ENCODE measurements at regions not wholly inside any gene's neighbourhood (a gene's known extent, or its start where the extent isn't known, plus 50 kb on each side); places are given as distances from the start of the nearest gene placed in this dataset.
"Not testable (repeated sequence)": the region's sequence is repeated elsewhere in the genome, so short reads cannot be mapped to it uniquely, and the experiment has no call there.

DNA sequence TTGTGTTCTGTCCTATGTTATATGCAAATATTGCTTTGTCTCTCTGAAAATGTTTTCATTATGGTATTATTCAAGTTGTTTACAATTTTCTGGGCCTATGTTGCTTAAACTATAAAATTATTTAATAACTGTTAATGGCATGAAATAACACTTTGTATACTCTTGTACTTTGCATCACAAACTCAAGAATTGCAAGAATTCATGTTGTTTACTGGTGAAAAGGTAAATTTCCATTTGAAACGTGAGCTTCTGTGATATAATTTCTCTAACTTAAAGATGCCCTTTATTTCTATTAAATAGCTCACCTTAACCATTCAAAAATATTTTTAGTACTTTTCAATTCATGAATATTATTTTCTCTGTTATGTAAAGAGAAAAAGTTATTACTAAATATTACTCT, 1504.2 kb downstream of the SUCLG1 start:
- H3K4me3 ChIP-seq, result no peak overlapping the region
- H3K9me3 ChIP-seq (ENCODE audit: control insufficient read depth in 4 of 4, insufficient read depth in 3 of 4, low read length in 3 of 4), result no peaks in the 10 kb centered on the region
- DNase-seq, result no peak
- no peaks in the 10 kb centered on the region for H3K4me1 ChIP-seq (ENCODE audit: control insufficient read depth in 5 of 5, insufficient read depth in 5 of 5, low read length in 5 of 5)
- H3K9ac ChIP-seq (ENCODE audit: insufficient read depth in 1 of 2, low read length in 2 of 2), result no peak overlapping the region
- TF ChIP-seq CTCF (IDR thresholded peaks at IDR 0.05; ENCODE audit: control extremely low read depth, extremely low read depth), result no peak
- H3K27ac ChIP-seq (ENCODE audit: low read depth in 1 of 2, low read length in 1 of 2), result no peak overlapping the region
- no peaks in the 10 kb centered on the region for H3K27me3 ChIP-seq (ENCODE audit: control insufficient read depth in 3 of 3, insufficient read depth in 3 of 3, low read length in 2 of 3)
- no peaks in the 10 kb centered on the region for H3K36me3 ChIP-seq (ENCODE audit: control insufficient read depth in 4 of 4, insufficient read depth in 4 of 4, low read length in 4 of 4)
- WGBS, 2 donors, result 84 to 89% methylated on average over 1 of the region's 1 CpG
- no peak for ATAC-seq (ENCODE audit: insufficient read depth, low FRiP score)

DNA sequence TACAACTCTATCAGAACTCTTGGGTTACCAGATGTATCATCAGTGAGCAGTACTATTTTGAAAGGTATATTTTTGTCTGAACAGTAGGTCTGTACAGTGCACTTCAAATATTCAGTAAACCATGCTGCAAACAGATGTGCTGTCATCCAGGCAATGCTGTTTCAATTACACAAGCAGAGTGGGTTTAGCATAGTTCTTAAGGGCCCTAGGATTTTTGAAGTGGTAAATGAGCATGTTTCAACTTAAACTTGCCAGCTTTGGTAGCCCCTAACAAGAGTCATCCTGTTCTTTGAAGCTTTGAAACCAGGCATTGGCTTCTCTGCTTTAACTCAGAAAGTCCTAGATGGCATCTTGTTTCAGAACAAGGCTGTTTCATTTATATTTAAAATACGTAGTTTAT, 1519.9 kb downstream of the SUCLG1 start:
- ATAC-seq (ENCODE audit: insufficient read depth, low FRiP score) (no peak), DNase-seq (no peak)
- H3K9me3 ChIP-seq (ENCODE audit: control insufficient read depth in 4 of 4, insufficient read depth in 3 of 4, low read length in 3 of 4), result no peaks in the 10 kb centered on the region
- H3K4me1 ChIP-seq (ENCODE audit: control insufficient read depth in 5 of 5, insufficient read depth in 5 of 5, low read length in 5 of 5), result no peaks in the 10 kb centered on the region
- H3K27me3 ChIP-seq (ENCODE audit: control insufficient read depth in 3 of 3, insufficient read depth in 3 of 3, low read length in 2 of 3), result no peaks in the 10 kb centered on the region
- no peak overlapping the region for H3K27ac ChIP-seq (ENCODE audit: low read depth in 1 of 2, low read length in 1 of 2)
- 94 to 100% methylated on average over 1 of the region's 1 CpG for WGBS, 2 donors
- TF ChIP-seq CTCF (IDR thresholded peaks at IDR 0.05; ENCODE audit: control extremely low read depth, extremely low read depth), result no peak
- H3K36me3 ChIP-seq (ENCODE audit: control insufficient read depth in 4 of 4, insufficient read depth in 4 of 4, low read length in 4 of 4), result no peaks in the 10 kb centered on the region
- H3K9ac ChIP-seq (ENCODE audit: insufficient read depth in 1 of 2, low read length in 2 of 2), result no peak overlapping the region
- H3K4me3 ChIP-seq, result no peak overlapping the region

- not testable (repeated sequence) for H3K36me3 ChIP-seq (ENCODE audit: control insufficient read depth in 4 of 4, insufficient read depth in 4 of 4, low read length in 4 of 4); H3K9me3 ChIP-seq (ENCODE audit: control insufficient read depth in 4 of 4, insufficient read depth in 3 of 4, low read length in 3 of 4); ATAC-seq (ENCODE audit: insufficient read depth, low FRiP score); H3K9ac ChIP-seq (ENCODE audit: insufficient read depth in 1 of 2, low read length in 2 of 2); DNase-seq; H3K27me3 ChIP-seq (ENCODE audit: control insufficient read depth in 3 of 3, insufficient read depth in 3 of 3, low read length in 2 of 3); H3K4me3 ChIP-seq; H3K4me1 ChIP-seq (ENCODE audit: control insufficient read depth in 5 of 5, insufficient read depth in 5 of 5, low read length in 5 of 5); H3K27ac ChIP-seq (ENCODE audit: low read depth in 1 of 2, low read length in 1 of 2)
- WGBS, 2 donors, result 95 to 96% methylated on average over 17 to 40 of the region's 40 CpGs
Measured at GRCh38 chr2:82938321-82938845, 1520.7 kb downstream of the SUCLG1 start.

- no peaks in the 10 kb centered on the region for H3K27me3 ChIP-seq (ENCODE audit: control insufficient read depth in 3 of 3, insufficient read depth in 3 of 3, low read length in 2 of 3)
- no peak for TF ChIP-seq CTCF (IDR thresholded peaks at IDR 0.05; ENCODE audit: control extremely low read depth, extremely low read depth)
- peaks cover 0 to 8% (median 0%) of the 10 kb centered on the region in 4 donors for H3K9me3 ChIP-seq (ENCODE audit: control insufficient read depth in 4 of 4, insufficient read depth in 3 of 4, low read length in 3 of 4)
- ATAC-seq (ENCODE audit: insufficient read depth, low FRiP score), result no peak
- H3K4me1 ChIP-seq (ENCODE audit: control insufficient read depth in 5 of 5, insufficient read depth in 5 of 5, low read length in 5 of 5), result no peaks in the 10 kb centered on the region
- no peak for DNase-seq
- H3K9ac ChIP-seq (ENCODE audit: insufficient read depth in 1 of 2, low read length in 2 of 2), result no peak overlapping the region
- 87 to 90% methylated on average over 2 of the region's 2 CpGs for WGBS, 2 donors
- no peaks in the 10 kb centered on the region for H3K36me3 ChIP-seq (ENCODE audit: control insufficient read depth in 4 of 4, insufficient read depth in 4 of 4, low read length in 4 of 4)
- H3K4me3 ChIP-seq, result no peak overlapping the region
- H3K27ac ChIP-seq (ENCODE audit: low read depth in 1 of 2, low read length in 1 of 2), result no peak overlapping the region
Measured at GRCh38 chr2:82913566-82913965, 1545.5 kb downstream of the SUCLG1 start.
